GM12875 (cell line): ENCODE measurements at regions not wholly inside any gene's neighbourhood (a gene's known extent, or its start where the extent isn't known, plus 50 kb on each side); places are given as distances from the start of the nearest gene placed in this dataset.

Experiments used
- H3K4me3 ChIP-seq: one replicate; pipeline ENCODE4 v1.5.1; 2011; ENCODE audit warnings: low read depth, low read length, control low read depth
- TF ChIP-seq, protein P1 (sequence below): IDR thresholded peaks from 2 replicates; pipeline ENCODE4 v1.5.1; 2011; ENCODE audit warnings: low read depth, mild to moderate bottlenecking, control low read depth, inconsistent platforms, low read length, moderate library complexity, borderline replicate concordance; ENCODE audit not compliant: insufficient read depth

DNA sequence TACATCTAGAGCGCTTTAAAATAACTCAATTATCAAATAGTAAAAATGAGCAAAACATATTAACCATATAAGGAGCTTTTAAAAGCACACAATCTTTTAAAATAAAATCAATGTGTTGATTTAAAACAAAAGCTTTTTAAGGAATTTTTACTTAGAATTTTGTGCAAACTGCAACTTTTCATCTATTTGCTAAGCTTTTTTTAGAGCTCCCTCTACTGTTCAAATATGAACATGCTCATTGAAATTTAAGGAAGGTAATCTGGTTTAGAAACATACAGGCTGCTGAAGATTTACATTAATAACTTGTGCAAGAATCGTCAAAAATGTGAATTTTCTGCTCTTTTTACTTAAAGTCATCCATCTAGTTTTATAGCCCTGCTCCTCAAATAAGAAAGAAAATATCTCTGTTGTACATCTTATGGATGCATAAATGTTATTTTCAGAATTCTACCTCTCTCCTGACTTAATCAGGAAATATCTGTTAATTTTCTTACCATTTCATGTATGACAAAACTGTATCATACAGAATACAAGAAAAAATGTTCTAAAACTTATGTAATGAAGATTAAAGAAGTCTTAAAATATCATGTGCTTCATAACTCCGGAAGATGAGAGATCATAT lies 469.4 kb upstream of the ROBO2 start:
- TF ChIP-seq, protein P1, sequence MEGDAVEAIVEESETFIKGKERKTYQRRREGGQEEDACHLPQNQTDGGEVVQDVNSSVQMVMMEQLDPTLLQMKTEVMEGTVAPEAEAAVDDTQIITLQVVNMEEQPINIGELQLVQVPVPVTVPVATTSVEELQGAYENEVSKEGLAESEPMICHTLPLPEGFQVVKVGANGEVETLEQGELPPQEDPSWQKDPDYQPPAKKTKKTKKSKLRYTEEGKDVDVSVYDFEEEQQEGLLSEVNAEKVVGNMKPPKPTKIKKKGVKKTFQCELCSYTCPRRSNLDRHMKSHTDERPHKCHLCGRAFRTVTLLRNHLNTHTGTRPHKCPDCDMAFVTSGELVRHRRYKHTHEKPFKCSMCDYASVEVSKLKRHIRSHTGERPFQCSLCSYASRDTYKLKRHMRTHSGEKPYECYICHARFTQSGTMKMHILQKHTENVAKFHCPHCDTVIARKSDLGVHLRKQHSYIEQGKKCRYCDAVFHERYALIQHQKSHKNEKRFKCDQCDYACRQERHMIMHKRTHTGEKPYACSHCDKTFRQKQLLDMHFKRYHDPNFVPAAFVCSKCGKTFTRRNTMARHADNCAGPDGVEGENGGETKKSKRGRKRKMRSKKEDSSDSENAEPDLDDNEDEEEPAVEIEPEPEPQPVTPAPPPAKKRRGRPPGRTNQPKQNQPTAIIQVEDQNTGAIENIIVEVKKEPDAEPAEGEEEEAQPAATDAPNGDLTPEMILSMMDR = peak; percentile 28; the same call in 1 of the 2 replicates
- H3K4me3 ChIP-seq = no peak overlapping the region

DNA sequence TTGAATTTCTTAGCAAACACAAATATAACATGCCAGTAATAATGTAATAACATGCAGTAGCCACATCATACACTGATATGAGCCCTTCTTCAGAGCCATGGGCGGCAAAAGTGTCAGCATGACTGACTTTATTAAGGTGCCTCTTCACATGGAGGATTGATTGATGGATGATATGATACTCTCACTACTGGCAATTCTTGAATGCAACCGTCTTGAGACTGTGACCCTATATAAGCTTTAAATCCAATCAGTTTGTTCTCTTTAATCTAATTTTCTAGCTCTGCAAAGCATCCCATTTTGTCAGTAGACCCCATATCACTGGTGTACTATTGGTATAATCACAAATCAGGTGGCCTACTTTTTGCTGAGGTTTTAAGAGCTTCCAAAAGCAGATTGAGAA lies 463.7 kb upstream of the ROBO2 start:
- no peak overlapping the region for H3K4me3 ChIP-seq
- TF ChIP-seq, protein P1 = no peak

DNA sequence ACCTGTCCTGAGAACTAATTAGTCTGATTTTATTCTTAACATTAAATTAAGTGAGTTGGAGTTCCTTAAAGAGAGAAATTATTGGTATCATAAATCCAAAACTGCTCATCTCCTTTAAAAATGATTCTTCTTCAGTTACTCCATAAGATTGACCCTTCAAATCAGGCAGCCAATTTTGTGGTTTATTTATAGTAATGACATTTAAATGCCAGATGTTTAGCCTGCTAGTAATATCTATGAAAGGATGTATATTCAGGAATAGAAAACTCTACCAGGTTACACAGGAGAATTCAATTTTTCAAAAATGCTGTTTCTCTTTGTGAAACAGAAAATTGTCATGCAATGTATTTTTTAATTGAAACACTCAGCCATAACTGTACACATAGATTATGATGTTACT lies 457.8 kb upstream of the ROBO2 start:
- H3K4me3 ChIP-seq = no peak overlapping the region
- TF ChIP-seq, protein P1 = no peak

DNA sequence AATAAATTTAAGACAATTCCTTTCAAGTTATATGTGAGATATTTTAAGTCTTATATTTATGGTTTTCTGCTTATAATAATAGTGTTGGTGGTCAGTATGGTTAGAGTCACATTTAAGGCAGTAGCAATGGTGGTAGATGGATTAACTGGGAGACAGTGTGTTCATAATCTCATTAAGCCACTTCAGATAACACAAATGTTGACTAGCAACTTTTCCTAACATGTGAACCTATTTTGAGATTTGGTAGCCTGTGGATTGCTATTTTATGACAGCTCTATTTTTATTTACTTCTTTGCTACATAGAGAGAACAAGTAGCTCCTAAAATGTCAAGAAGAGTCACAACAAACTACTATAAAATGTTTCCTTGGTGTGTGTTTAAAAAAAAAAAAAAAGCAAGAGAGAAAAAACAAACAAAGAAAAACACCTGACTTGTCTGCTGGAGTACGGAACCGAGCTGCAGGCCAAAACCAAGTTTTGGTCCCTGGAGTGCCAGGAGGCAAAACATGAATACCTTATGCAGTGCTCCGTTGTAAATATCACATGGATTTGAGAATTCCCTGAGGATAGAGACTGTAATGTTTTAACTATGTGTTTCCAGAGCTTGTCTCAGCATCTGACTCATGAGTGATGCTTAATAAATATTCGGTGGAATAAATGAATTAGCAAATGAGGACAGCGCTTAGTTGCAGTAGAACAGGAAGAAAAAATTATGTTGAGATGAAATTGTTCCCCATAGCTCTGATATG lies 457.1 kb upstream of the ROBO2 start:
- H3K4me3 ChIP-seq = no peak overlapping the region
- TF ChIP-seq, protein P1 = no peak

DNA sequence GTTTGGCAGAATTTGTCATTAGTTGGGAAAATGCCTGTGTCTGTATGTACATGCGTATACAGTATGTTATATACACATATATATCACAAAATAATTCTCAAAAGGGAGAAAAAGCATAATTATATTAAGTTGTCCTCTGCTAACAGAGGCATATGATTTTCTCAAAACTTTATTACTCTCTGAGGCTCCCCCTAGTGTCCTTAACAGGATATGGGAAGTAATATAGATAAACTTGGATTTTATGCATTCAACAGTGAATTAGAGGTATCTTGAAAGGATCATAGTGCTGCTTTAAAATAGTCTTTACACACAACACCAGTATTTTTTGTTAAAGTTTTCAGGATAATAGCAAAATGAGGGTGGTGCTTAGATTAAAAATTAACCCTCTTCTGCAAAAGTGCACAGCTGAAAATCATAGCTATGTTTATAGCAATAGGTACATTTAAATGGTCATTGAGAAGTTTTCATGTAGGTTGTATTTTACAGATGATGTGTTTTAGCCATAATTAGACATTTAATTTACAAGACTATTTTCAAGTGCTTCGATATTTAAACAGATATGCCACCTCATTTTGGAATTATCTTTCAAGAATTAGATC lies 454.0 kb upstream of the ROBO2 start:
- TF ChIP-seq, protein P1 = 0 out of 2 replicates have a peak, but pooled peaks have one; percentile 5
- no peak overlapping the region for H3K4me3 ChIP-seq

DNA sequence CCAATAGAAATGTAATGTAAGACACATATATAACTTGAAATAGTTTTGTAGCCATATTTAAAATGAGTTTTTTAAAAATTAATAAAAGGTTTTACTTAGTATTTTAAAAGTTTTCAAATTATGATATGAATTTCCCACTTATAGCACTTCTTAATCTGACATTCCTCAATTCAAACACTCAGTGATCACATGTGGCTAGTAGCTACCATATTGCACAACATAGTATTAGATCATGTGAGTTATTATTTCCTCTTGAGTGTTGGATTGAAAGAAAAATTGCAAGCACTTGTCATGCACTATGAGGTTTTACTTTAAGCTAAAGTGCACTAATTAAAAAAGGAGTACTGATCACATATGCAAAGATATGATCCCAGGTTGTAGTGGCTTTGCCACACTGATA lies 453.4 kb upstream of the ROBO2 start:
- TF ChIP-seq, protein P1 = no peak

DNA sequence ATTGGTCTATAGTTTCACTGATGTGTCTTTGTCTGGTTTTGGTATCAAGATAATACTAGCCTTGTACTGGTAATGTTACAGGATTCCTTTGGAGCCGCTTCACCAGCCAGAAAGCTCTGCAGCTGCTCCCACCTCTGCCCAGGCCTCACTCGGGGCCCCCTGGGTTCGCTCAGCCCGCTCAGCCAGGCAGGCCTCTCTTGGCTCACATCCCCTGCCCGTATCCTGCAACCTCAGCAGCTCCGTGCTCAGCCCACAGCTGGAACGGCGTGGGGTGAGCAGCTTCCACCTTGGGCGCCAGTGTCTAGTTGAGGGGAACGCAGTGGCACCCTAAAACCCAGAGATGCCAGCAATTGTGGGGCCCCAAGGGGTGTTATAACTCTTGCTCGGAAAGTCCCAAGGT lies 429.7 kb upstream of the ROBO2 start:
- TF ChIP-seq, protein P1 = no peak
- H3K4me3 ChIP-seq = no peak overlapping the region

More for the DNA sequence above, 453.4 kb upstream of the ROBO2 start:
- no peak overlapping the region for H3K4me3 ChIP-seq
